VCaP (cell line): ENCODE measurements at regions not wholly inside any gene's neighbourhood (a gene's known extent, or its start where the extent isn't known, plus 50 kb on each side); places are given as distances from the start of the nearest gene placed in this dataset.

Experiments used
- H3K27ac ChIP-seq: fragments of 450-650 bp; 2 replicates; pipeline ENCODE4 v1.5.1; 2017
- CTCF ChIP-seq: fragments of 450-650 bp; conservative IDR thresholded peaks from 2 replicates; pipeline ENCODE4 v1.5.1; 2017; ENCODE audit warnings: mild to moderate bottlenecking, moderate library complexity

GRCh38 chr4:23629421-23629820, 260.4 kb downstream of the PPARGC1A start:
- H3K27ac ChIP-seq = no peak overlapping the region
- TF ChIP-seq CTCF = no peak

- peak; percentile 25 for TF ChIP-seq CTCF
- no peak overlapping the region for H3K27ac ChIP-seq
Observed at GRCh38 chr4:23614284-23614892, 275.5 kb downstream of the PPARGC1A start.

- no peak for TF ChIP-seq CTCF
Observed at GRCh38 chr4:23613782-23614181, 276.1 kb downstream of the PPARGC1A start.

GRCh38 chr4:23602720-23603119, 287.1 kb downstream of the PPARGC1A start:
- no peak overlapping the region for H3K27ac ChIP-seq
- no peak for TF ChIP-seq CTCF

More at GRCh38 chr4:23613782-23614181, 276.1 kb downstream of the PPARGC1A start:
- no peak overlapping the region for H3K27ac ChIP-seq

- no peak for TF ChIP-seq CTCF
- H3K27ac ChIP-seq = no peak overlapping the region
Observed at GRCh38 chr4:23594125-23594524, 295.7 kb downstream of the PPARGC1A start.

DNA sequence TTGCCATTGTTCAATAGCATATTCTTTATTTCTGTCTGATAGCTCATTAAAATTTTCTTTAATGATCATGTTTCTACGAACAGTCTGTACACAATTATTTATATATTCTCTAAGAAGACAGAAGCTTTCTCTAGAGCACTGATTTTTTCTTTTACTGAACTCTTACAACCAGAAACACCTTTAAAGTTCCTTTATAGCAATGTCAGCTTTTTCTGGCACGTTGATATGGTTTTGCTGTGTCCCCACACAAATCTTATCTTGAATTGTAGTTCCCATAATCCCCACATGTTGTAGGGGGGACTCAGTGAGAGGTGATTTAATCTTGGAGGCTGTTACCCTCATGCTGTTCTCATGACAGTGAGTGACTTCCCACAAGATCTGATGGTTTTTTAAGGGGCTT, 299.4 kb downstream of the PPARGC1A start:
- H3K27ac ChIP-seq = no peak overlapping the region
- TF ChIP-seq CTCF = no peak

DNA sequence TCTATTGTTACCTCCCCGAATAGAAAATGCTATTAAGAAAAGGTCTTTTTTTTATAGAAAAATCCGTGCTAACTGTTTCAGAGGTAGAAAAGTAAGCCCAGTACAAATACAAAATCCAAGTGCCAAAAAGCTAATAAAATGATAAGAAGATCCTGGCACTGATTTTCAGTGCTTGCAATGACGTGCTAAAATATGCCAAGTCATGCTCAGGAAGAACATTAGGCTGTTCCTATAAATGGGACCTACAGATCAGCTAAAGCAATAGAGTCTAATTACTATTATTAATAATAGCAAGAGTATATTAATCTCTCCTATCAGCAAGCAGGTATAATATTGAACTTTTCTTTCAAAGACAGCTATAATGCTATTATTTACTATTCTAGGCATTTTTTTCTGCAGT, 305.8 kb downstream of the PPARGC1A start:
- no peak for TF ChIP-seq CTCF
- H3K27ac ChIP-seq = no peak overlapping the region
